ENCODE measurements at regions not wholly inside any gene's neighbourhood (a gene's known extent, or its start where the extent isn't known, plus 50 kb on each side); places are given as distances from the start of the nearest gene placed in this dataset.

- TF ChIP-seq ZNF274 (IDR thresholded peaks at IDR 0.05; ENCODE audit: borderline replicate concordance, extremely low read depth, low read length) (no peak), CBX8 (IDR thresholded peaks at IDR 0.05; ENCODE audit: borderline replicate concordance, low read depth, low read length) (no peak), CTCF (IDR thresholded peaks at IDR 0.05; ENCODE audit: control extremely low read depth in 1 of 3, insufficient read depth in 1 of 3, low read depth in 1 of 3, low read length in 3 of 3) (no peak)
These were observed 224.8 kb upstream of the FN1 start (continued) for GRCh38 chr2:215660687-215661086.

Measured in H1 (cell line).